ENCODE measurements at regions not wholly inside any gene's neighbourhood (a gene's known extent, or its start where the extent isn't known, plus 50 kb on each side); places are given as distances from the start of the nearest gene placed in this dataset.

GRCh38 chrX:6778544-6779503 is 243.9 kb upstream of the VCX3A start:
- peak; percentile 70 for DNase-seq (ENCODE audit: low spot score)

- DNase-seq (ENCODE audit: low spot score) = no peak
Observed at GRCh38 chrX:6777238-6778002, 242.5 kb upstream of the VCX3A start.

- DNase-seq (ENCODE audit: low spot score) = no peak
Observed at GRCh38 chrX:6770936-6771335, 236.0 kb upstream of the VCX3A start.

- no peak for DNase-seq (ENCODE audit: low spot score)
Observed at GRCh38 chrX:6768881-6769280, 234.0 kb upstream of the VCX3A start.

GRCh38 chrX:6761251-6761650 is 226.3 kb upstream of the VCX3A start:
- DNase-seq (ENCODE audit: low spot score) = no peak

GRCh38 chrX:6759655-6760375 is 224.9 kb upstream of the VCX3A start:
- peak; percentile 2 for DNase-seq (ENCODE audit: low spot score)

- DNase-seq (ENCODE audit: low spot score) = no peak
Observed at GRCh38 chrX:6758234-6758633, 223.3 kb upstream of the VCX3A start.

- DNase-seq (ENCODE audit: low spot score) = no peak
Observed at GRCh38 chrX:6757631-6758030, 222.7 kb upstream of the VCX3A start.

GRCh38 chrX:6748595-6748994 is 213.7 kb upstream of the VCX3A start:
- DNase-seq (ENCODE audit: low spot score) = no peak

GRCh38 chrX:6738518-6739470 is 203.9 kb upstream of the VCX3A start:
- DNase-seq (ENCODE audit: low spot score) = no peak

GRCh38 chrX:6734844-6735634 is 200.1 kb upstream of the VCX3A start:
- no peak for DNase-seq (ENCODE audit: low spot score)

- no peak for DNase-seq (ENCODE audit: low spot score)
Observed at GRCh38 chrX:6732101-6732500, 197.2 kb upstream of the VCX3A start.

- no peak for DNase-seq (ENCODE audit: low spot score)
Observed at GRCh38 chrX:6729626-6730025, 194.7 kb upstream of the VCX3A start.

GRCh38 chrX:6718766-6719165 is 183.8 kb upstream of the VCX3A start:
- no peak for DNase-seq (ENCODE audit: low spot score)

GRCh38 chrX:6708676-6709380 is 173.9 kb upstream of the VCX3A start:
- no peak for DNase-seq (ENCODE audit: low spot score)

- DNase-seq (ENCODE audit: low spot score) = no peak
Observed at GRCh38 chrX:6708041-6708440, 173.1 kb upstream of the VCX3A start.

GRCh38 chrX:6707497-6707896 is 172.6 kb upstream of the VCX3A start:
- DNase-seq (ENCODE audit: low spot score) = no peak

GRCh38 chrX:6701085-6701484 is 166.2 kb upstream of the VCX3A start:
- no peak for DNase-seq (ENCODE audit: low spot score)

GRCh38 chrX:6695717-6696116 is 160.8 kb upstream of the VCX3A start:
- no peak for DNase-seq (ENCODE audit: low spot score)

GRCh38 chrX:6694977-6695376 is 160.1 kb upstream of the VCX3A start:
- no peak for DNase-seq (ENCODE audit: low spot score)

All from Ammon's horn (tissue), 1 donor.